Astrocyte of the spinal cord (primary cell): ENCODE measurements at regions not wholly inside any gene's neighbourhood (a gene's known extent, or its start where the extent isn't known, plus 50 kb on each side); places are given as distances from the start of the nearest gene placed in this dataset.

Source experiments
- DNase-seq: peaks from one replicate; pipeline ENCODE4 v3.0.0; 2011; ENCODE audit warnings: low read depth, low spot score
- H3K4me3 ChIP-seq: 2 replicates; pipeline ENCODE4 v1.5.1; 2011; ENCODE audit warnings: low read depth, mild to moderate bottlenecking, low read length, moderate library complexity
- in situ Hi-C: cut with HindIII; loops from 2 replicates; pipeline ENCODE4 v1.10.0; 2017; ENCODE audit warnings: low sequenced_read_pairs
- TF ChIP-seq, protein P1 (sequence below): IDR thresholded peaks from 2 replicates; pipeline ENCODE4 v1.5.1; 2012; ENCODE audit warnings: low read depth, mild to moderate bottlenecking, low read length, inconsistent platforms

GRCh38 chr10:126777714-126778113, 107.2 kb upstream of the C10orf90 start:
- TF ChIP-seq, protein P1, sequence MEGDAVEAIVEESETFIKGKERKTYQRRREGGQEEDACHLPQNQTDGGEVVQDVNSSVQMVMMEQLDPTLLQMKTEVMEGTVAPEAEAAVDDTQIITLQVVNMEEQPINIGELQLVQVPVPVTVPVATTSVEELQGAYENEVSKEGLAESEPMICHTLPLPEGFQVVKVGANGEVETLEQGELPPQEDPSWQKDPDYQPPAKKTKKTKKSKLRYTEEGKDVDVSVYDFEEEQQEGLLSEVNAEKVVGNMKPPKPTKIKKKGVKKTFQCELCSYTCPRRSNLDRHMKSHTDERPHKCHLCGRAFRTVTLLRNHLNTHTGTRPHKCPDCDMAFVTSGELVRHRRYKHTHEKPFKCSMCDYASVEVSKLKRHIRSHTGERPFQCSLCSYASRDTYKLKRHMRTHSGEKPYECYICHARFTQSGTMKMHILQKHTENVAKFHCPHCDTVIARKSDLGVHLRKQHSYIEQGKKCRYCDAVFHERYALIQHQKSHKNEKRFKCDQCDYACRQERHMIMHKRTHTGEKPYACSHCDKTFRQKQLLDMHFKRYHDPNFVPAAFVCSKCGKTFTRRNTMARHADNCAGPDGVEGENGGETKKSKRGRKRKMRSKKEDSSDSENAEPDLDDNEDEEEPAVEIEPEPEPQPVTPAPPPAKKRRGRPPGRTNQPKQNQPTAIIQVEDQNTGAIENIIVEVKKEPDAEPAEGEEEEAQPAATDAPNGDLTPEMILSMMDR = no peak
- no peak overlapping the region for H3K4me3 ChIP-seq
- in situ Hi-C loops = no loop called here

DNA sequence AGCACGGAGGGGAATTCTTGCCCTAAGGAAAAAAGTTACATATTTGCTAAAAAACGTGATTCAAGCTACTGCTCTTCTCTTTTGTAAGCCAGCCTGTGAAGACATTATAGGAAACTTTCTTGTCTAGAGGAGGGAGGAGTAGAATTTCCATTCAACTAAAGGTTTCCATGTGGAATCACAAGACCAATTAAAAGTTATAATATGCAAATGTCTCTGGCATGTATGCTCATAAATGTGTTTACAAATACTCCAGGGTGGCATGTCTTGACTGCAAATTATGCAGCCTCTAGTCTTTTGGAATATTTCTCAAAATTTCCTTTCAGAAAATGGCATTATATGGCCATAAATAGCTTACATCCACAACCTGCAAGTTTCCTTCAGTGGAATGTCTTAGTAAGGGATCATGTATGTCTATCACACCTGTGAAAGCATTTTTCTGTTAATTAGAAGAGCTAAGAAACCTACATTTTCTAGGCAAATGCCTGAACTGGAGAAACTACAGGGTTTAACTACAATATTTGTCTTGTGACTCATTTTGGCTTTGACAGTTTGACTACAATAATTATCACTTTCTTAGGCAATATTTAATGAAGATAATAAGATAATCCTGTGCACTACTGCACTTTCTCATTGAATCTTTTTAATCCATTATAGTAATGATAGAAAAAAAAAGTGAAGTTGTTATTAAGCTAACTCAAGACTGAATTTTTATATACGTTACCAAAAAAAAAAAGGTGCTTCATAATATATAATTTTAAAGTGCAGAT, 111.1 kb upstream of the C10orf90 start:
- TF ChIP-seq, protein P1 = no peak
- H3K4me3 ChIP-seq = no peak overlapping the region
- no peak for DNase-seq
- in situ Hi-C loops = no loop called here

More at GRCh38 chr10:126777714-126778113, 107.2 kb upstream of the C10orf90 start:
- DNase-seq = no peak

DNA sequence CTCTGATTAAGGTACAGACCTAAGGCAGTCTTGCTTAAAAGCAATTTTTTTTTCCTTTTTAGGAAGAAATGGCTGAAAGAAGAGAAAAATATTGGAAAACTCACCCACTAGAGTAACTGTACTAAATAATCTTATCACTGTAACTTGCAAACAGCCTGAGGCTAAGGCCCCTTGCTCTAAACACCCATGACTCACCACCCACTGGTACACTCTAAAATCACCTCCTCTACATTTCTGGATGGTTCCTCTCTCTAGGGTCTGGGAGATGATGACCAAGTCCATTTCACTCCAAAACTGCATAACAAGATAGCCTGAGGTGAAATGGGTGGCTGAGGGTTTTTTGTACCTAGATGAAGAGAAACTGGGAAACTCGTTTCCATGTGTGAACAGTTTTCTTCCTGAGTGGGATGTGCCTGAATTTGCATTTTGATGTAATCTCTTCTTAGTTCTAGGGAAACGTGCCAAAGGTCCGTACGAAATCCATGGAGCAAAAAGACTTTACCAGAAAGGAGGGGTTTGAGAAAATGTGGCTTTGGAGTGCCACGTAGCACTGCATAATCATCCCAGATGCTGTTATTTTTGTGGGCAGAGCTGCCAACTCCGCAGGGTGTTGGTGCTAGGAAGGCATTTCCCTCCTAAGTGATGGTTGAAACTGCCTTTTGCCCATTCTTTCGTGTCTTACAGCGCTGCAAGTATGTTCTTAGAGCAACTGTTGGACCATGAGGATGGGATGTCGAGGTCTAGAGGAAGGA, 113.5 kb upstream of the C10orf90 start:
- H3K4me3 ChIP-seq = no peak overlapping the region
- in situ Hi-C loops = no loop called here
- TF ChIP-seq, protein P1 = no peak
- DNase-seq = no peak

DNA sequence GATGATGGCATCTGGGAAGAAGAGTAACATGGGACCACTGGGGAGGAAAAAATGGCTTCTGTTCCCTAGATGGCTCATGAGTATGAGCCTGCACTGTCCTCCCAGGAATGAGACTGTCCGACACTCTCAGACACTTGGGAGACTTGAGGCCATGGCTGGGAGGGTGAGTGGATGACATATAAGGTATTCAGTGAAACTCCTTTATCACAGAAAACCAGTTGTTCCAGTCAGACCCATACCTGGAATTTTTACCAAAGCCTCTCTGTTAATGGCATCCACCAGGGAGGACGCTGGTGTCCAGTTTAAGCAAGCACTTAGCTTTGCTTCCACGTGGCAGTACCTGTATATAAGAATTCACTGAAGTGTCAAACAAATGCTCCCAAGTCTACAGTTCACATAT, 116.7 kb upstream of the C10orf90 start:
- no peak for DNase-seq
- TF ChIP-seq, protein P1 = no peak
- in situ Hi-C loops = no loop called here
- H3K4me3 ChIP-seq = no peak overlapping the region

- H3K4me3 ChIP-seq = no peak overlapping the region
- TF ChIP-seq, protein P1 = no peak
- DNase-seq = no peak
- in situ Hi-C loops = no loop called here
Measured at GRCh38 chr10:126795318-126795717, 109.9 kb upstream of the DOCK1 start.

DNA sequence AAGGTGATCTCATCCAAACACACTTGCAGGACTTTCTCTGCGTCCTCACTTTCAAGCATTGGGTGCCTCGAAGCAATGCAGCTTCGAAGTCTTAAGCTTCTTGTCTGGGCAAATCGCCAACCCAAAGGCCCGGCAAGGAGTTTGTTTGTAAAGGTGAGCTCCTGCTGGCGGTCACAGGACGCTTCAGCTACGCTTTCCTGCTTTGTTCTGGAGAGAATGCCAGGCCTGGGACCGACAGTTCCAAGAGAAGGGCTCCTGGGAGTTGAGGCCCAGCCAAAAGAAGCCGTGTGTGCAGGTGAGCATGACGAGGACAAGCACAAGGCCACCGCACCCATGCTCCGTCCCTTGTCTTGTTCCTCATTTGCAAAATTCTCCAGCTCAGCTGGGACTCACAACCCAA, 106.6 kb upstream of the DOCK1 start:
- TF ChIP-seq, protein P1 = no peak
- in situ Hi-C loops = no loop called here
- no peak for DNase-seq
- no peak overlapping the region for H3K4me3 ChIP-seq
